H1 (cell line): ENCODE measurements at regions not wholly inside any gene's neighbourhood (a gene's known extent, or its start where the extent isn't known, plus 50 kb on each side); places are given as distances from the start of the nearest gene placed in this dataset.

ENCODE experiments used
- GTF2F1 ChIP-seq: IDR thresholded peaks from 2 replicates; pipeline ENCODE4 v1.6.1; 2012; ENCODE audit warnings: low read depth, low read length, improper control_type of control experiment, borderline replicate concordance
- JUN ChIP-seq: IDR thresholded peaks from 2 replicates; pipeline ENCODE4 v1.6.1; 2011; ENCODE audit warnings: low read depth, mild to moderate bottlenecking, improper control_type of control experiment, low read length
- KDM1A ChIP-seq: fragments of 200-600, 300-600 bp; sonication (generic); IDR thresholded peaks from 2 replicates; pipeline ENCODE4 v1.7.1; 2016; ENCODE audit warnings: mild to moderate bottlenecking, low read length, borderline replicate concordance
- KDM4A ChIP-seq: IDR thresholded peaks from one replicate; pipeline ENCODE4 v1.7.1; 2012; ENCODE audit warnings: low read depth, mild to moderate bottlenecking, moderate library complexity, low read length, inconsistent platforms; ENCODE audit not compliant: severe bottlenecking
- SIN3A ChIP-seq, 2 experiments: IDR thresholded peaks in 1 of 2; conservative IDR thresholded peaks in 1 of 2; 2 replicates each; pipeline ENCODE4 v1.6.1; 2011 to 2012; ENCODE audit warnings: low read length in 2 of 2, improper control_type of control experiment in 1 of 2, low read depth in 1 of 2, mild to moderate bottlenecking in 1 of 2
- TAF7 ChIP-seq: optimal IDR thresholded peaks from 2 replicates; pipeline ENCODE3; 2011; ENCODE audit warnings: low read depth, mild to moderate bottlenecking, inconsistent platforms, low read length, moderate library complexity, borderline replicate concordance

DNA sequence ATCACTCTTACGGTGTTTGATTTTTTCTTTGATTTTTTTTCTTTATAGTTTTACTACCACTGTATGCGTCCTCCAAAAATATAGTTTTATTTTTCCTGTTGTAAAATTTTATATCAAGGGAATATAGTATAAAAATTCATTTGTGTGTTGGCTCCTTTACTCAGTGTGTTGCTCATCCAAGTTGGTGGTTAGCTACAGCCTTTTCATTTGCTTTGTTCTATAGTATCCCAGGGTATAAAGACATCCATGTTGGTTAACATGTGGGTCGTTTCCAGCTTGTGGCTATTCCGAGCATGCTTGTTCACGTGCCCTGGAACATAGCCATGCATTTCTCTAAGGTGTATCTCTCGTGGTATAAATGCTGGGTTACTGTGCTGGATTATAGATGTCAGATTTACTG, 54.8 kb upstream of the DAB2 start (continued):
- TF ChIP-seq KDM4A (no peak), KDM1A (no peak), GTF2F1 (no peak), TAF7 (no peak), SIN3A (conservative IDR thresholded peaks at IDR 0.05 in 1 of 2, IDR thresholded peaks at IDR 0.05 in 1 of 2; ENCODE audit: low read depth in 1 of 2, low read length in 2 of 2) (no peak), JUN (no peak)
